ENCODE measurements at regions not wholly inside any gene's neighbourhood (a gene's known extent, or its start where the extent isn't known, plus 50 kb on each side); places are given as distances from the start of the nearest gene placed in this dataset.

GRCh38 chr11:81573367-81573766, 1160.3 kb downstream of the FAM181B start:
- TF ChIP-seq EZH2phosphoT487 (IDR thresholded peaks at IDR 0.05; ENCODE audit: borderline replicate concordance, low read depth, low read length) = no peak
- no peak for TF ChIP-seq CTCF (conservative IDR thresholded peaks at IDR 0.05; ENCODE audit: low read length)
